Suppressor macrophage (primary cell): ENCODE measurements at regions not wholly inside any gene's neighbourhood (a gene's known extent, or its start where the extent isn't known, plus 50 kb on each side); places are given as distances from the start of the nearest gene placed in this dataset.

Experiments used
- DNase-seq, 4 experiments: peaks; one replicate each; pipeline ENCODE4 v3.0.0-alpha.2; 2020 to 2022

DNA sequence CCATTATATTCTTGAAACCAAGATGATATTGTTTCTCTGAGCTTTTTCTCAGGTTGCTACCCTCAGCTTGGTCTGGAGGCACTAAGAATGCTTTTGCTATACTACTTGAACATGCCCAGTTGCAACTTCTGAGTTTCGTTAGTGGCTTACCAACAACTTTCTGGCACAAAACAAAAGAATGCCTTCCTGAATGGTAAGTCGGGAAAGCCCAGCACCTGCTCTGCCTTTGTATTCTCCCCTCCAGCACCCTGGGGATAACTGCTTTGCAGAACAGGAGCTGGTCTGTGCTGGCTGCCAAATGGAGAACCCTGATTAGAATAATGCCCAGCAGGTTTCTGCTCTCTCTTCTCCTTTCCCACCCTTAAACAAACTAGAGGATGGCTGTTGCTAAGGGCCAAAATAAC lies 149.3 kb downstream of the TGFB2 start:
- no peak for DNase-seq

DNA sequence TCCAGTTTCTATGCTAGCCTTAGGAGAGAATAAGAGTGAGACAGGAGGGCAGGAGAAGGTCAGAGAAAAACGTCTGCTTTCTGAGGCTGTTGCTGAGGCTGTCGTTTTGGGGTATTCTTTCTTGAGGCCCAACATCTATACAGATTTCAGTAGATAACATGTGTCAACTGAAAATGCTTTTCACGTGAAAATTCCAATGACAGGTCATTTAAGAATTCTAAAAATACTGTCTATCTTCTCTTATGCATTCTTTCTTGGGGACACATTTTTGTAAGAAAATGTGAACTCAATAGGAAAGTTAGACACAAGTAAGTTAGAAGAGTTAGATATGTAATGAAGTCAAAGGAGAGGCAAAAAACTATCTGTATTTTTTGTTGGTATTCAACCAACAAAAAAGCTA lies 150.8 kb downstream of the TGFB2 start:
- DNase-seq: no peak

DNA sequence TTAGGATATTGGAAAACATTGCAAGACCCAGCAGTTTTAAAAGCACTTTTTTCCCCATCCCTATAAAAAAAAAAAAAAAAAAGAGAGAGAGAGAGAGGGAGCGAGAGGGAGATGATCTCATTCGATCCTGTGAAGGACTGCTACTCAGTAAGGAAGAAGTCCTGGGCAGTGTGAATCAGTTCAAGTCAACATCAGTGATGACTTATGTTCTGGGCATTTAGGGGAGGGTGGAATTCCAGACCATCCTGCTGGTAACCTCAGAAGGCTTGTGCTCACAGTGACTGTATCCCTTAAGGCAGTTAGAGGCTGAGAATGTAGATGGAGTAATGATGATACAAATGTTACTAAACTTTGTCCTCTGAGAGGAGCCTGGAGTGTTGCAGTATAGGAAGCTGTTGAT lies 151.4 kb downstream of the TGFB2 start:
- DNase-seq: no peak

- no peak for DNase-seq
Measured at GRCh38 chr1:218498056-218498938, 153.2 kb downstream of the TGFB2 start.

DNA sequence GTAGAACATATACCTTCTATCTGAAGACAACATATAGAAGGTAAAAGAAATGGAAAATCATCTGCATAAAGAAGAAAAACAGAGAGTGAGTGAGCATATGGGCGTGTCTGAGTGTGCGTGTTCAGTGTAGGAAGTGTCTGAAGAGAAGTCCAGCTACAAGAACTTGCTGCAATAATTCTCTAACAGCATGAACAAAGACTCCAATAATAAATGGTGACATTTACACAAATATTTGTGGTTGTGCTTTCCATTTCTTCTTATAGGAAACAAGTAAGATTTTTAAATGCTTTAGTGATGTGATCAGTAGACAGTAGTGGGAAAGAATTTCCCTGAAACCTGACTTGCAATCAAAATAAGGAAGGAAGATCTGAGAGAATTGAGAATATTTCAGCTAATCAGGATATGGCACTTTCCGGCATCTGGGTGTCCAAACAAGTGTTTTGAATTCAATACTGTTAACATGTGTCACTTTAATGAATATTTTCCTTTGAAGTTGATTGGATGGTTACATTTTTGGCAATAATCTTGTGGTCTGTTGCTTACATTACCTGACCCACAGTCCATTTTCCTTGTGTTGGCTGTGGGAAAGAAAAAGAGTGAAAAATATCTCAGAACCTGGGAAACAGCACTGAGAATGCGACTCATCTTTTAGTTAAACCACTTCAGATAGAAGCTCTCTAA lies 154.0 kb downstream of the TGFB2 start:
- peak; percentile 15 to 63 (median 52) for DNase-seq

DNA sequence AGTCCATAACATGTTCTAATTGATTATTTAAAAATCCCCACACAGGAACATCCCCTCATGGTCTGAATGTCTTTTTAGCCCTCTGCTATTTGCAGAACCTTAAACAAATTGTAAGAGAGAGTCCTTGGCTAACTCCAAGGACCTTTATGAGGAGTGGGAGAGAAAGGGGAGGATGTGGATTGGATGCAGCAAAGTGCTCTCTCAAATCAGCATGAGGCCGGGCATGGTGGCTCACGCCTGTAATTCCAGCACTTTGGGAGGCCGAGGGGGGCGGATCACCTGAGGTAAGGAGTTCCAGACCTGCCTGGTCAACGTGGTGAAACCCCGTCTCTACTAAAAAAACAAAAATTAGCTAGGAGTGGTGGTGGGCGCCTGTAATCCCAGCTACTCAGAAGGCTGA lies 154.8 kb downstream of the TGFB2 start:
- DNase-seq: no peak

GRCh38 chr1:218501161-218501560 lies 156.0 kb downstream of the TGFB2 start:
- DNase-seq: no peak

DNA sequence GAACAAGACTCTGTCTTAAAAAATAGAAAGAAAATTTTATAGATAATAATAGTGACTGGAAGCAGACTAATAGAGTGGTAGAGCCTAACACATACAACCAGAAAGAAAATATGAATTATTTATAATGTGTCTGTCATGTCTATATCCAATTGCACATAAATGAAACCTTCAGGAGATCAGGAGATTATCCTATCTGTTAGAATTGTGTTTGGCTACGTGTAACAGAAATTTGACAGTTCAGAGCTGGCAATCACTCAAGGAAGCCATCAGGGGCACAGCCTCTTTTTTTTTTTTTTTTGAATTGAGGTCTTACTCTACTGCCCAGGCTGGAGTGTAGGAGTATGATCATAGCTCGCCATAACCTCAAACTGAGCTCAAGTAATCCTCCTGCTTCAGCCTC lies 157.2 kb downstream of the TGFB2 start:
- DNase-seq: no peak

- DNase-seq: no peak
Measured at GRCh38 chr1:218503102-218503501, 158.0 kb downstream of the TGFB2 start.

DNA sequence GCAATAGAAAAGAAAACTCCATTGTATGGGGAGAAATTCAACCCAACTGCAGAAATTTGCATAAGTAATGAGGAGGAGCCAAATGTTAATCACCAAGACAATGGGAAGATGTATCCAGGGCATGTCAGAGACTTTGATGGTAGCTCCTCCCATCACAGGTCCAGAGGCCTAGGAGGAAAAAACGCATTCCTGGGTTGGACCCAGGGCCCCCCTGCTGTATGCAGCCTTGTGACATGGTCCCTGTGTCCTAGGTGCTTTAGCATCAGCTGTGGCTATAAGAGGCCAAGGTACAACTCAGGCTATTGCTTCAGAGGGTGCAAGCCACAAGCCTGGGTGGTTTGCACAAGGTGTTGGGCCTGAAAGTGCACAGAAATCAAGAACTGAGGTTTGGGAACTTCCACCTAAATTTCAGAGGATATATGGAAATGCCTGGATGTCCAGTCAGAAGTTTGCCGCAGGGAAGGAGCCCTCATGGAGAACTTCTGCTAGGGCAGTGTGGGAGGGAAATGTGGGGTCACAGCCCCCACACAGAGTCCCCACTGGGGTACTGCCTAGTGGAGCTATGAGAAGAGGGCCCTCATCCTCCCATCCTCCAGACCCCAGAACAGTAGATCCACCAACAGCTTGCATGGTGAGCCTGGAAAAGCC lies 162.3 kb downstream of the TGFB2 start:
- DNase-seq: no peak

GRCh38 chr1:218510153-218510772 lies 165.1 kb downstream of the TGFB2 start:
- DNase-seq: no peak

DNA sequence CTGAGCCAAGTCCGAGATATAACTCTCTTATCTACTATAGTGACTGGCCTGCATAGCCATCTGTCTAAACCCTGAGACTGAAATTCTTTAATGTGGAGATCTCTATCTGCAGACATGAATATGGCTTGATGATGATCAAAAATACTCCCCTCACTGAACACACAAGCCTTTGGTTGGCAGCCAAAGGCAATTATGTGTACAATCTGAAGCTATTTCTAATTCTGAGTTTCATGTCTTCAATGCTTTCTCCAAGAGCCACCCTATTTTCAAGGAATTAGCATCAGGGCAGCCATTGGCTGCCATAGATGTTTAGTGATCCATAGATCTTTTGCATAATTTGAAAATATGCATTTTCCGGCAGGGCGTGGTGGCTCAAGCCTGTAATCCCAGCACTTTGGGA lies 168.2 kb downstream of the TGFB2 start:
- DNase-seq: no peak

DNA sequence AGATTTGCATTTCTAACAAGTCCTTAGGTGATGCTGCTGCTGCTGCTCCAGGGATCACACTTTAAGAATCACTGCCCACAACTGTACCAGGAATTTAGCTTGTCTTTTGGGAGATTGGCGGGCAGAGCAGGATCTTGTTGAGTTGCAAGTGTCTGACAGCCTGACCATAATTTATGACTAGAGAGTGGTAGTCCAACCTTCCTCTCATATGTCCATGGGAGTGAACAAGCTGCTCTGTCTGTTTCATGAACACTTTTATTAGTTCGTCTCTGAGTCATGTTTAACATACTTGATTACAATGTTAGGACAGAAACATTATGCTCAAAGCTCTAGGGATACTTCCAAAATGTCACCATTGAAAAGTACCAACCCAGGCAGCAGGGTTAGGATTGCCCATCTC lies 169.6 kb downstream of the TGFB2 start:
- DNase-seq: no peak

DNA sequence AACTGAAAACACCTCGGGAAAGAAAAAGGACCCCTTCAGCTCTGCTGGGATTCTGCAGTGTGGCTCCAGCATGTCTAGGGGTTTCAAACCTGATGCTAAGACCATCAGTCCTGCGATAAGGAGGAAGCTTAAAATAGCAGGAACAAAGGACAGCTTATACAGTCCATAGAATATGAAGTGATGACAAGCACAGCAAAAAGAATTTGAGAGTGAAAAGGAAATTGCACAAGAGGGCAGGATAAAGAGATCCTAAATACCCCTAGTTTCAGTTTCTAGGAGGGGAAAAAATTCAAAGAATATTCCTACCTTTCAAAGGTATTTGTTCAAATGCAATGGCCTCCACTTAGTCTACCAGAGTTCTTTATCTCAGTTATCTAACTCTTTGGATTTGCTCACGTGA lies 171.4 kb downstream of the TGFB2 start:
- peak in 2 of 4 experiments; percentile 9 to 27 for DNase-seq

DNA sequence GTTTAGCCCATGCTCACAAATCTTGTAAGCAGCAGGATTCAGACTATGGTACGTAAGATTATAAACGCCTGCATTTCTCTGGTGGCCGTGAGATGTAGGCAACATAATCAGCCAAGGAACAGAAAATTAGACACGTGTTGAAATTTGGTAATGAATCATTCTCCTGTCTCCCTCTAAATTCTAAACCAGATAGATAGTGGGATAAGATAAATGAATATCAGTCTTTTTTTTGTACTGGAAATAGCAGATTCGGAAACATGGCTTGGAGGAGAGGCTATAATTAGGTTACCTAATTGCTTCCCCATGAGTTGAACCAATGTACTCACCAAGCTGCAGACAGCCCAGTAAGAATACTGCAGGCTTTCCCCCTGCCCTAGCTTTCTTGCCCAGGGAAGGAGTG lies 172.3 kb downstream of the TGFB2 start:
- DNase-seq: no peak

GRCh38 chr1:218518216-218518740 lies 173.1 kb downstream of the TGFB2 start:
- no peak for DNase-seq

DNA sequence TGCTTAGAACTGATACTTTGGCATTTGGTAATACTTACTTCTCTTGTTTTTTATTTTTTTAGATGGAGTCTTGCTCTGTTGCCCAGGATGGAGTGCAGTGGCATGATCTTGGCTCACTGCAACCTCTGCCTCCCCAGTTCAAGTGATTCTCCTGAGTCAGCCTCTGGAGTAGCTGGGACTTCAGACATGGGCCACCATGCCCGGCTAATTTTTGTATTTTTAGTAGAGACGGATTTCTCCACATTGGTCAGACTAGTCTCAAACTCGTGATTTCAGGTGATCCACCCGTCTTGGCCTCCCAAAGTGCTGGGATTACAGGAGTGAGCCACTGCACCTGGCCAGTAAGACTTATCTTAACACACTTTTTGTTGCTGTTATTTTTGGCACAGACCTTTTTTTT lies 175.5 kb downstream of the TGFB2 start:
- peak in 1 of 4 experiments; percentile 17 for DNase-seq

- DNase-seq: peak; percentile 69 to 86 (median 79)
Measured at GRCh38 chr1:218521414-218522169, 176.5 kb downstream of the TGFB2 start.

DNA sequence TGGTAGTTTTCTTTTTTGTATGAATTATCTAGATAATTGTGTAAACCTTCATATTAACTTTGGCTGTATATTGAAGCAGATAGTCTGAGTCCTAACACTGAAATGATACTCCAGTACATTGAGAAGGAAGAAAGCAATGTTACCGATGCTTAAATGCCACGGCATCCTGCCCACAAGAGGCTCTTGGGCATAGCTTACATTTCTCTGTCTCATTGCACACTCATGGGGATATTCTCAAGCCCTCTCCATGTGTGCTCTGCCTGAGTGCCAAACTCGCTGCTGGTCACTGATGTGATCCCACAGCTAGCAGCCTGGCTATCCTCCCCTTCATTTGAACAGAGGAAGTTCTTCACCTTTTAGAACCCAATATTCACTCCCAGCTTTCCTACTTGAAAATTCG lies 179.4 kb downstream of the TGFB2 start:
- no peak for DNase-seq

- peak; percentile 22 to 75 (median 49) for DNase-seq
Measured at GRCh38 chr1:218525031-218525430, 179.9 kb downstream of the TGFB2 start.

DNA sequence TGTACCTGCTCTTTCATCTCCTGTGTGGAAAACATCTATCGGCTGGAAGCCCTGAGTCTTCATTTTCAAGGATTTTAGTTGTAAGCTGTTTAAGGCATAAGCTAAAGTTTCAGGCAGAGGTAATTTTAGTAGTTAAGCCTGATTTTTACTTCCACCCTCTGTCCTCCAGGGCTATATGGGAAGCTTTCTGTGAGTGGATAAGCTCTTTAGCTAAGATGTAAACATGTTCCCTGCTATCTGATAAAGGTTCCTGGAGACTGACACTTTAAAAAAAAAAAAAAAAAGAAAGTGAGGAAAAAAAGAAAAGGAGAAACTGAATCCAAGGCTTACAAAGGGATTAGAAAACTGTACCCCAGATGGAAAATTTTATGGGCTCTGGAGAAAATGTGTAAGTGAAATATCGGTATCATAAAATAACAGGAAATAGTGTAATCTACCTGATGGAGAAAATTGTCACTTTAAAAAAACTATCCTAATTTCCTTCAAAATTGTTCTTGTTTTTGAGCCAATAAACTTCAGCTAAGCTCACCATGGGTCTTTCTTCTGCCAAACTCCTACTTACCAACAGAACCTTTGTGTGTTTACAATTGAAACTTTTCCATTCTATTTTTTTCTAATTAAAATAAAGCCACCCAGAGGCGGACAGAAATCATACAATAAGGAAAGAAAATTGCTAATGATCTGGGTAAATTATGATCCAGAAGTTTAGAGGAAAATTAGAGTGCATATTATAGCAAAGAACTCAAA lies 180.5 kb downstream of the TGFB2 start:
- DNase-seq: no peak
